ENCODE measurements at regions not wholly inside any gene's neighbourhood (a gene's known extent, or its start where the extent isn't known, plus 50 kb on each side); places are given as distances from the start of the nearest gene placed in this dataset.

DNA sequence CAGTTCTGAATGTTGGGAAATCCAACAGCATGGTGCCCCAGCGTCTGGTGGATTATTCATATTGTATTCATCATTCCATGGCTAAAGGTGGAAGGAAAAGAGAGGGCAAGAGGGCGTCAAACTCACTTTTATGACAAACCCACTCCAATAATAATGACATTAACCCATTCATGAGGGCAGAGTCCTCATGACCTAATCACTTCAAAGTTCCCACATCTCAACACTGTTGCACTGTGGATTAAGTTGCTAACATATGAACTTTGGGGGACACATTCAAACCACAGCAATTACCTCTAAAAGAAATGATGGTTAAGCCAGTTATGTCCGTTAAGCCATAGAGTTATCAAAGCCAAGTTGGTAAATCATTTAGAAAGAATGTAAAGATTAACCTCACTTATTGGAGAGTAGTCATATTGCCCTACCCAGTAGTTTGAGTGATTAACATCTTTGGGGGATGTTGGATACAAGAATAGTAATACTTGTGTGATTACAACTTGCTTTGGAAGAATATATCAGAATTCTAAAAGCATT lies 212.4 kb upstream of the FLRT2 start:
- peaks cover 0 to 3% (median 0%) of the 10 kb centered on the region in 3 donors for H3K27me3 Mint-ChIP-seq (ENCODE audit: low read depth in 3 of 3)
- Histone ChIP-seq H3K9me3 (replicated peaks in 1 of 2; ENCODE audit: control insufficient read depth in 1 of 2, insufficient read depth in 1 of 2, low read length in 2 of 2) (no peaks in the 10 kb centered on the region), H2AFZ (ENCODE audit: insufficient read depth, low read depth, low read length, poor library complexity, severe bottlenecking) (no peak overlapping the region), H3K27me3 (ENCODE audit: control insufficient read depth in 2 of 2, insufficient read depth in 2 of 2, low read length in 2 of 2) (no peaks in the 10 kb centered on the region), H3K4me2 (replicated peaks; ENCODE audit: extremely low read depth, low read length, poor library complexity, severe bottlenecking) (no peak overlapping the region), H3K4me3 (replicated peaks in 1 of 3; ENCODE audit: low read depth in 2 of 3, low read length in 3 of 3) (no peak overlapping the region), H3K79me2 (ENCODE audit: insufficient read depth, low read length) (no peaks in the 10 kb centered on the region), H3K9ac (ENCODE audit: insufficient read depth, low read length, poor library complexity, severe bottlenecking) (no peak overlapping the region), H3K4me1 (ENCODE audit: control insufficient read depth in 1 of 2, insufficient read depth in 2 of 2, low read length in 2 of 2) (peaks cover 0 to 3% of the 10 kb centered on the region in 2 donors), H3K27ac (ENCODE audit: low read depth in 1 of 2, low read length in 2 of 2) (no peak overlapping the region), H3K36me3 (replicated peaks in 1 of 2; ENCODE audit: control insufficient read depth in 1 of 2, insufficient read depth in 2 of 2, low read length in 2 of 2) (no peaks in the 10 kb centered on the region), H4K20me1 (ENCODE audit: insufficient read depth, low read length) (no peaks in the 10 kb centered on the region)
- peaks cover 0 to 7% (median 0%) of the 10 kb centered on the region in 7 donors for H3K9me3 Mint-ChIP-seq
- no peak overlapping the region for H3K4me3 Mint-ChIP-seq
- intact Hi-C loops (cut with micrococcal nuclease) = no loop called here
- DNase-seq = no peak
- no peaks in the 10 kb centered on the region for H3K36me3 Mint-ChIP-seq
- TF ChIP-seq, protein P1, sequence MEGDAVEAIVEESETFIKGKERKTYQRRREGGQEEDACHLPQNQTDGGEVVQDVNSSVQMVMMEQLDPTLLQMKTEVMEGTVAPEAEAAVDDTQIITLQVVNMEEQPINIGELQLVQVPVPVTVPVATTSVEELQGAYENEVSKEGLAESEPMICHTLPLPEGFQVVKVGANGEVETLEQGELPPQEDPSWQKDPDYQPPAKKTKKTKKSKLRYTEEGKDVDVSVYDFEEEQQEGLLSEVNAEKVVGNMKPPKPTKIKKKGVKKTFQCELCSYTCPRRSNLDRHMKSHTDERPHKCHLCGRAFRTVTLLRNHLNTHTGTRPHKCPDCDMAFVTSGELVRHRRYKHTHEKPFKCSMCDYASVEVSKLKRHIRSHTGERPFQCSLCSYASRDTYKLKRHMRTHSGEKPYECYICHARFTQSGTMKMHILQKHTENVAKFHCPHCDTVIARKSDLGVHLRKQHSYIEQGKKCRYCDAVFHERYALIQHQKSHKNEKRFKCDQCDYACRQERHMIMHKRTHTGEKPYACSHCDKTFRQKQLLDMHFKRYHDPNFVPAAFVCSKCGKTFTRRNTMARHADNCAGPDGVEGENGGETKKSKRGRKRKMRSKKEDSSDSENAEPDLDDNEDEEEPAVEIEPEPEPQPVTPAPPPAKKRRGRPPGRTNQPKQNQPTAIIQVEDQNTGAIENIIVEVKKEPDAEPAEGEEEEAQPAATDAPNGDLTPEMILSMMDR (IDR thresholded peaks at IDR 0.05) = no peak
- peaks cover 4% of the 10 kb centered on the region for H3K4me1 Mint-ChIP-seq
- WGBS (ENCODE audit: insufficient coverage) = no CpG with 5 or more reads among the region's 3 CpGs
- H3K27ac Mint-ChIP-seq = no peak overlapping the region

DNA sequence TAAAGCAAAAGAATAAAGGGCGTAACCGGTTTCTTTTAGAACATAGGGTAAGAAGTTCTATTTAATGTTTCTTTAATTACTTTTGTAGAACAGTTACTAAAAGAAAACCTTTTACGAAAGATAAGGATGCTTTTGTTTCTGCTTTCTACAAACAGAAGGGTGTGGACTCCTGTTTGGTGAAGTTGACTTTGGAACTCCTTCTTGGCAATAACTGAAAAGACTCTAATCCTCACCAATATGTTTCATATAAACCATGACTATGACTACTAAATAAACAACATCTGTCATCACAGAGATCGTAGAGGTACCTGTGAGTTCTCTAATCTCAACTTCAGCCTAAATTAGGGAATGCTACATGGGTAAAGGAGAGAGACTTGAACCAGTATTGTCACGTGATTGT lies 210.8 kb upstream of the FLRT2 start:
- no peaks in the 10 kb centered on the region for H3K36me3 Mint-ChIP-seq
- no CpG with 5 or more reads among the region's 5 CpGs for WGBS (ENCODE audit: insufficient coverage)

More for the DNA sequence above, 210.8 kb upstream of the FLRT2 start:
- intact Hi-C loops (cut with micrococcal nuclease) = no loop called here
- H3K36me3 ChIP-seq (replicated peaks in 1 of 2; ENCODE audit: control insufficient read depth in 1 of 2, insufficient read depth in 2 of 2, low read length in 2 of 2) = no peaks in the 10 kb centered on the region
- Mint-ChIP-seq H3K27me3 (ENCODE audit: low read depth in 3 of 3) (peaks cover 0 to 3% (median 0%) of the 10 kb centered on the region in 3 donors), H3K9me3 (peaks cover 0 to 7% (median 3%) of the 10 kb centered on the region in 7 donors), H3K4me1 (peaks cover 4% of the 10 kb centered on the region), H3K4me3 (no peak overlapping the region), H3K27ac (no peak overlapping the region)
- H3K9ac ChIP-seq (ENCODE audit: insufficient read depth, low read length, poor library complexity, severe bottlenecking) = no peak overlapping the region
- no peaks in the 10 kb centered on the region for H3K9me3 ChIP-seq (replicated peaks in 1 of 2; ENCODE audit: control insufficient read depth in 1 of 2, insufficient read depth in 1 of 2, low read length in 2 of 2)
- no peaks in the 10 kb centered on the region for H3K27me3 ChIP-seq (ENCODE audit: control insufficient read depth in 2 of 2, insufficient read depth in 2 of 2, low read length in 2 of 2)
- no peak overlapping the region for H3K27ac ChIP-seq (ENCODE audit: low read depth in 1 of 2, low read length in 2 of 2)
- DNase-seq = no peak
- H3K4me2 ChIP-seq (replicated peaks; ENCODE audit: extremely low read depth, low read length, poor library complexity, severe bottlenecking) = no peak overlapping the region
- no peak overlapping the region for H3K4me3 ChIP-seq (replicated peaks in 1 of 3; ENCODE audit: low read depth in 2 of 3, low read length in 3 of 3)
- H4K20me1 ChIP-seq (ENCODE audit: insufficient read depth, low read length) = no peaks in the 10 kb centered on the region
- H3K4me1 ChIP-seq (ENCODE audit: control insufficient read depth in 1 of 2, insufficient read depth in 2 of 2, low read length in 2 of 2) = peaks cover 0 to 3% of the 10 kb centered on the region in 2 donors
- no peak overlapping the region for H2AFZ ChIP-seq (ENCODE audit: insufficient read depth, low read depth, low read length, poor library complexity, severe bottlenecking)
- TF ChIP-seq, protein P1 (IDR thresholded peaks at IDR 0.05) = no peak
- H3K79me2 ChIP-seq (ENCODE audit: insufficient read depth, low read length) = no peaks in the 10 kb centered on the region

All from CD14-positive monocyte (primary cell).